ENCODE measurements at regions not wholly inside any gene's neighbourhood (a gene's known extent, or its start where the extent isn't known, plus 50 kb on each side); places are given as distances from the start of the nearest gene placed in this dataset.

- no peak for DNase-seq
These were observed 1080.7 kb downstream of the GRIK2 start for GRCh38 chr6:102474041-102474807.

- no peak for DNase-seq
These were observed 1065.5 kb downstream of the GRIK2 start for GRCh38 chr6:102458990-102459389.

GRCh38 chr6:102438171-102438570 lies 1044.7 kb downstream of the GRIK2 start:
- no peak for DNase-seq

- no peak for DNase-seq
These were observed 1024.0 kb downstream of the GRIK2 start for GRCh38 chr6:102417368-102417998.

- no peak for DNase-seq
These were observed 1022.4 kb downstream of the GRIK2 start for GRCh38 chr6:102415891-102416290.

- no peak for DNase-seq
These were observed 1018.3 kb downstream of the GRIK2 start for GRCh38 chr6:102411796-102412195.

GRCh38 chr6:102407886-102408741 lies 1014.6 kb downstream of the GRIK2 start:
- no peak for DNase-seq

GRCh38 chr6:102405860-102406259 lies 1012.4 kb downstream of the GRIK2 start:
- no peak for DNase-seq

- DNase-seq = no peak
These were observed 1009.3 kb downstream of the GRIK2 start for GRCh38 chr6:102402635-102403329.

GRCh38 chr6:102398788-102399390 lies 1005.4 kb downstream of the GRIK2 start:
- DNase-seq = no peak

GRCh38 chr6:102390541-102390940 lies 997.0 kb downstream of the GRIK2 start:
- no peak for DNase-seq

GRCh38 chr6:102389994-102390393 lies 996.5 kb downstream of the GRIK2 start:
- no peak for DNase-seq

- DNase-seq = no peak
These were observed 994.0 kb downstream of the GRIK2 start for GRCh38 chr6:102387326-102388033.

- no peak for DNase-seq
These were observed 987.7 kb downstream of the GRIK2 start for GRCh38 chr6:102381203-102381602.

- no peak for DNase-seq
These were observed 962.7 kb downstream of the GRIK2 start for GRCh38 chr6:102356170-102356569.

- DNase-seq = no peak
These were observed 962.1 kb downstream of the GRIK2 start for GRCh38 chr6:102355578-102355977.

GRCh38 chr6:102352552-102352951 lies 959.0 kb downstream of the GRIK2 start:
- no peak for DNase-seq

- no peak for DNase-seq
These were observed 951.3 kb downstream of the GRIK2 start for GRCh38 chr6:102344769-102345168.

GRCh38 chr6:102340311-102340710 lies 946.8 kb downstream of the GRIK2 start:
- no peak for DNase-seq

- DNase-seq = no peak
These were observed 940.2 kb downstream of the GRIK2 start for GRCh38 chr6:102333736-102334135.

- DNase-seq = no peak
These were observed 934.3 kb downstream of the GRIK2 start for GRCh38 chr6:102327697-102328225.

- no peak for DNase-seq
These were observed 920.2 kb downstream of the GRIK2 start for GRCh38 chr6:102313699-102314098.

All from SHP77 (cell line).